Stomach (tissue), 8 donors: ENCODE measurements at regions not wholly inside any gene's neighbourhood (a gene's known extent, or its start where the extent isn't known, plus 50 kb on each side); places are given as distances from the start of the nearest gene placed in this dataset.

Source experiments
- DNase-seq, 2 donors: peaks; one replicate each; pipeline versions ENCODE4 v3.0.0 to v3.0.0-alpha.2; 2013 to 2019
- H3K27ac ChIP-seq, 5 donors: fragments of 200-600 bp in 4 of 5; sonication (generic) in 4 of 5; one replicate each; pipeline ENCODE4 v1.5.1; 2013 to 2019; ENCODE audit warnings: mild to moderate bottlenecking in 1 of 5, moderate library complexity in 1 of 5
- H3K27me3 ChIP-seq, 3 donors: fragments of 200-600 bp; sonication (generic); one replicate each; pipeline ENCODE4 v1.5.1; 2017 to 2019; ENCODE audit warnings: mixed run types in 1 of 3
- H3K36me3 ChIP-seq, 4 donors: fragments of 200-600 bp; sonication (generic); 1 replicate in 3 of 4; 2 replicates in 1 of 4; pipeline ENCODE4 v1.5.1; 2016 to 2019
- H3K4me1 ChIP-seq, 4 donors: fragments of 200-600 bp; sonication (generic); one replicate each; pipeline ENCODE4 v1.5.1; 2016 to 2019
- H3K4me3 ChIP-seq, 4 donors: fragments of 200-600 bp; sonication (generic) in 3 of 4; one replicate each; pipeline ENCODE4 v1.5.1; 2016 to 2019; ENCODE audit warnings: mild to moderate bottlenecking in 1 of 4
- H3K9me3 ChIP-seq, 4 donors: fragments of 200-600 bp; sonication (generic); one replicate each; pipeline ENCODE4 v1.5.1; 2016 to 2019
- CTCF ChIP-seq, 7 experiments: fragments of 450-650 bp in 4 of 7; fragments of 200-600 bp in 3 of 7; sonication (generic) in 3 of 7; IDR thresholded peaks; one replicate each; pipeline ENCODE4 v1.5.1; 2016 to 2019; ENCODE audit warnings: antibody characterized with exemption in 7 of 7, control low read depth in 2 of 7, mild to moderate bottlenecking in 1 of 7
- EP300 ChIP-seq: sonication (generic); formaldehyde crosslinking; IDR thresholded peaks from one replicate; pipeline ENCODE4 v1.6.1; 2017; ENCODE audit warnings: antibody characterized with exemption
- POLR2A ChIP-seq, 4 donors: fragments of 450-650 bp; IDR thresholded peaks; one replicate each; pipeline ENCODE4 v1.6.1; 2016; ENCODE audit warnings: antibody characterized with exemption in 4 of 4, control low read depth in 2 of 4, mild to moderate bottlenecking in 1 of 4, moderate library complexity in 1 of 4
- POLR2AphosphoS5 ChIP-seq, 3 donors: sonication (generic); formaldehyde crosslinking; IDR thresholded peaks; one replicate each; pipeline ENCODE4 v1.6.1; 2016; ENCODE audit warnings: antibody characterized with exemption in 3 of 3
- WGBS, 5 donors: extraction: QIAGEN DNeasy Blood & Tissue Kit in 3 of 5; methylation state at CpG; one replicate each; pipeline versions ENCODE4 v1.1.5 to v1.1.7; 2013 to 2018; 5-methylcytosine and 5-hydroxymethylcytosine counted together
- intact Hi-C: fragments of 100-400 bp; cut with DNase I; formaldehyde crosslinking; loops from one replicate; pipeline ENCODE4 v1.15.1; 2023; ENCODE audit warnings: low total_unique reads
- donor health status: healthy with polysubstance abuse.
- donor health status: Bipolar disorder and iron deficiency.
- donor health status: healthy.

DNA sequence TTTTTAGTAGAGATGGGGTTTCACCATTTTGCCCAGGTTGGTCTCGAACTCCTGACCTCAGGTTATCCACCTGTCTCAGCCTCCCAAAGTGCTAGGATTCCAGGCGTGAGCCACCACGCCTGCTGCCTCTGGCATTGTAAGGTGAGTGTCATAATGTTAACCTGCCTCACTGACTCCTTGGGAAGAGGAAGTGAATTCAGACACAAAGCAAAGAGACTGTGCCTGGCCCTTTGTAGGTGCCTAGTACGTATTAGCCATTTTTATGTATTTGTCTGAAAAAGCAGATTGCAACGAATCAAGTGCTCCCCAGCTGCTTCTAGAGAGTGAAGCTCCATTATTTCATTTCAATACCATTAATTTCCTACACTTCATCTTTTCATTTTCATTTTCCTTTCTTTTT, 260.5 kb downstream of the SAMD5 start:
- WGBS, 5 donors, result 81 to 88% (median 85%) methylated on average over 5 of the region's 5 CpGs
- DNase-seq, result no peak
- TF ChIP-seq CTCF (IDR thresholded peaks at IDR 0.05), result no peak
- TF ChIP-seq EP300, result no peak
- no peak for TF ChIP-seq POLR2A (IDR thresholded peaks at IDR 0.05)
- no peak for TF ChIP-seq POLR2AphosphoS5 (IDR thresholded peaks at IDR 0.05)
- intact Hi-C loops, result no loop called here
- Histone ChIP-seq H3K27me3 (no peaks in the 10 kb centered on the region), H3K4me3 (no peak overlapping the region), H3K27ac (no peak overlapping the region), H3K36me3 (no peaks in the 10 kb centered on the region), H3K9me3 (no peaks in the 10 kb centered on the region), H3K4me1 (no peaks in the 10 kb centered on the region)

DNA sequence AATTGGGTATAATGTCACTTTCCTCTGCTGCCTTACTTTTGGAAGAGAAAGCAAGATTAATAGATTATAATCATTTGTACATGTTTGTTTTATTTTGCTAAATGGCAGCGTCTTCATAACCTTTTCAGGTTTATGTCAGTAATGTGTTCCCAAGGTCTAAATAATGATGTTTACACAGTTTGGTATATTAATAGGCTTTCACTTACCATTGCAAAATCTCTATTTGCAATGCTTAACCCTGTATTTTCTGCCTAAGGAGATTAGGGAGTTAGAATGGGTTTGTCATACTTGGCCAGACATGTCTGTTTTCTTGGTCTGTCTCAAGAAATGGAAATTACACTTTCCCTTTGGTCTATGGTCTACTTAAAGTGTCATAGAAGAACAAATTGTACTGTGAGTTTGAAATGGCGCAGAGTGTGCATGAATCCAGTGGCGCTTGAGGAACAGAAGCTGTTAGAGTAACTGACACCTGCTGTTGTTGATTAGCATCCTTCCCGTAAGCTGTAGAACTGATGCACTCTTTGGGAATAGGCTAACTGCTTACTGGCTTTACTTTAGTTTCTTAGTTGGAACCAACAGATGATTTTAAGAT, 261.1 kb downstream of the SAMD5 start:
- no peaks in the 10 kb centered on the region for H3K36me3 ChIP-seq
- H3K27ac ChIP-seq, result no peak overlapping the region
- peak in 1 of 2 donors; percentile 22 for DNase-seq
- intact Hi-C loops, result no loop called here
- TF ChIP-seq CTCF (IDR thresholded peaks at IDR 0.05), result no peak
- TF ChIP-seq POLR2AphosphoS5 (IDR thresholded peaks at IDR 0.05), result no peak
- no peak for TF ChIP-seq POLR2A (IDR thresholded peaks at IDR 0.05)
- TF ChIP-seq EP300, result no peak
- no peaks in the 10 kb centered on the region for H3K9me3 ChIP-seq
- H3K4me1 ChIP-seq, result no peaks in the 10 kb centered on the region
- no peaks in the 10 kb centered on the region for H3K27me3 ChIP-seq
- H3K4me3 ChIP-seq, result no peak overlapping the region
- WGBS, 5 donors, result 49 to 67% (median 61%) methylated on average over 4 of the region's 4 CpGs

- H3K4me3 ChIP-seq, result no peak overlapping the region
- intact Hi-C loops, result no loop called here
- no peaks in the 10 kb centered on the region for H3K4me1 ChIP-seq
- H3K36me3 ChIP-seq, result no peaks in the 10 kb centered on the region
- TF ChIP-seq POLR2AphosphoS5 (IDR thresholded peaks at IDR 0.05) (no peak), CTCF (IDR thresholded peaks at IDR 0.05) (no peak), EP300 (no peak), POLR2A (IDR thresholded peaks at IDR 0.05) (no peak)
- no peaks in the 10 kb centered on the region for H3K27me3 ChIP-seq
- H3K9me3 ChIP-seq, result no peaks in the 10 kb centered on the region
- WGBS, 5 donors, result 81 to 86% (median 83%) methylated on average over 7 of the region's 7 CpGs
- DNase-seq, result no peak
- H3K27ac ChIP-seq, result no peak overlapping the region
Observed at GRCh38 chr6:147770221-147770620, 261.7 kb downstream of the SAMD5 start.

- 93 to 97% (median 94%) methylated on average over 4 of the region's 4 CpGs for WGBS, 5 donors
- Histone ChIP-seq H3K36me3 (no peaks in the 10 kb centered on the region), H3K27ac (no peak overlapping the region), H3K4me1 (no peaks in the 10 kb centered on the region), H3K4me3 (no peak overlapping the region), H3K27me3 (no peaks in the 10 kb centered on the region), H3K9me3 (no peaks in the 10 kb centered on the region)
- no peak for DNase-seq
- TF ChIP-seq CTCF (IDR thresholded peaks at IDR 0.05) (no peak), POLR2A (IDR thresholded peaks at IDR 0.05) (no peak), EP300 (no peak), POLR2AphosphoS5 (IDR thresholded peaks at IDR 0.05) (no peak)
- intact Hi-C loops, result no loop called here
Observed at GRCh38 chr6:147772724-147773123, 264.2 kb downstream of the SAMD5 start.
